K562 (cell line): ENCODE measurements at regions not wholly inside any gene's neighbourhood (a gene's known extent, or its start where the extent isn't known, plus 50 kb on each side); places are given as distances from the start of the nearest gene placed in this dataset.
A peak's percentile ranks its signal among the peaks of the same experiment; 100 is the strongest.

Source experiments
- ATAC-seq: fragments of 200-7000 bp; cut with Tn5 transposase; 3 replicates; pipeline ENCODE4 v1.9.1; 2020; ENCODE audit warnings: moderate library complexity
- BruUV-seq: library from RNA; stranded (reverse); fragments of 400-500 nt; replicated peaks from 2 replicates; lab custom pipeline; 2021; lab: Mats Ljungman, UMichigan
- CTCF ChIA-PET: fragments of 300-600 bp; formaldehyde crosslinking; extraction: SDS; loops from one replicate; lab custom pipeline; 2021; ENCODE audit warnings: low intra/inter-chr PET ratio; lab: Yijun Ruan, JAX
- POLR2A ChIA-PET: fragments of 300-600, 350-650 bp; sonication (Branson Sonifier 250); formaldehyde crosslinking; extraction: SDS; loops from one replicate; lab custom pipeline; 2021; ENCODE audit warnings: antibody characterized with exemption, inconsistent platforms; lab: Yijun Ruan, JAX
- DNase-seq, 4 experiments: peaks; one replicate each; pipeline versions ENCODE4 v3.0.0 to v3.0.0-alpha.2; 2011 to 2018; ENCODE audit warnings: low spot score in 3 of 4, mixed read lengths in 3 of 4; ENCODE audit errors: extremely low read depth in 1 of 4
- FAIRE-seq: peaks from 2 replicates; lab custom pipeline; 2011; peaks lifted over from hg19 to GRCh38; lab: Jason Lieb, UNC
- H2AFZ ChIP-seq: 2 replicates; pipeline ENCODE4 v1.6.0; 2011; ENCODE audit warnings: low read depth, low read length, control low read depth, inconsistent platforms
- H3K27ac ChIP-seq: fragments of 200-600 bp; 3 replicates; pipeline ENCODE4 v1.8.0; 2011; ENCODE audit warnings: low read depth, mild to moderate bottlenecking, control low read depth, inconsistent platforms, low read length, moderate library complexity, mixed read lengths; ENCODE audit errors: extremely low read depth
- H3K27me3 ChIP-seq, 2 experiments: fragments of 300-600 bp in 1 of 2; 2 replicates in 1 of 2; 3 replicates in 1 of 2; pipeline versions ENCODE4 v1.6.0 to v1.8.0; 2011; ENCODE audit warnings: inconsistent platforms in 2 of 2, low read length in 2 of 2, mild to moderate bottlenecking in 1 of 2, mixed read lengths in 1 of 2, moderate library complexity in 1 of 2; ENCODE audit not compliant: control insufficient read depth in 2 of 2, insufficient read depth in 2 of 2
- H3K36me3 ChIP-seq: fragments of 300-600 bp; 3 replicates; pipeline ENCODE4 v1.8.0; 2011; ENCODE audit warnings: mild to moderate bottlenecking, low read length, inconsistent platforms; ENCODE audit not compliant: control insufficient read depth, insufficient read depth
- H3K4me1 ChIP-seq, 2 experiments: fragments of 200-600 bp in 1 of 2; replicated peaks in 1 of 2; 2 replicates in 1 of 2; 3 replicates in 1 of 2; pipeline versions ENCODE4 v1.5.1 to v1.8.0; 2011; ENCODE audit warnings: inconsistent platforms in 2 of 2, low read length in 2 of 2, mild to moderate bottlenecking in 1 of 2, mixed read lengths in 1 of 2, moderate library complexity in 1 of 2; ENCODE audit not compliant: control insufficient read depth in 2 of 2, insufficient read depth in 2 of 2
- H3K4me2 ChIP-seq: 2 replicates; pipeline ENCODE4 v1.6.1; 2011; ENCODE audit warnings: low read length, control low read depth, inconsistent platforms, mixed read lengths; ENCODE audit not compliant: insufficient read depth
- H3K4me3 ChIP-seq: fragments of 200-600 bp; sonication (generic), shearing (Covaris generic); 2 replicates; pipeline ENCODE4 v1.5.1; 2016; ENCODE audit warnings: control low read depth, inconsistent platforms
- H3K79me2 ChIP-seq: fragments of 200-600 bp; 3 replicates; pipeline ENCODE4 v1.8.0; 2011; ENCODE audit warnings: low read length, inconsistent platforms; ENCODE audit not compliant: control insufficient read depth, insufficient read depth
- H3K9ac ChIP-seq, 2 experiments: 2 replicates each; pipeline versions ENCODE4 v1.6.0 to v1.6.1; 2011; ENCODE audit warnings: low read depth in 2 of 2, low read length in 2 of 2, control low read depth in 1 of 2, inconsistent platforms in 1 of 2, mild to moderate bottlenecking in 1 of 2, mixed read lengths in 1 of 2; ENCODE audit not compliant: insufficient read depth in 1 of 2
- H3K9me1 ChIP-seq: one replicate; pipeline ENCODE4 v1.6.0; 2011; ENCODE audit warnings: inconsistent platforms, mild to moderate bottlenecking, low read length, moderate library complexity; ENCODE audit not compliant: control insufficient read depth, insufficient read depth
- H3K9me3 ChIP-seq: replicated peaks from 2 replicates; pipeline ENCODE4 v1.5.1; 2011; ENCODE audit warnings: low read depth, low read length, inconsistent platforms; ENCODE audit not compliant: control insufficient read depth, insufficient read depth
- H4K20me1 ChIP-seq: replicated peaks from 2 replicates; pipeline ENCODE4 v1.6.1; 2011; ENCODE audit warnings: low read length, inconsistent platforms, mixed read lengths; ENCODE audit not compliant: control insufficient read depth, insufficient read depth
- CBFA2T3 ChIP-seq: fragments of 450-650 bp; IDR thresholded peaks from 2 replicates; pipeline ENCODE4 v1.6.1; 2017
- CHAMP1 ChIP-seq: fragments of 450-650 bp; IDR thresholded peaks from 2 replicates; pipeline ENCODE4 v1.6.1; 2016; ENCODE audit warnings: mild to moderate bottlenecking
- HIVEP1 ChIP-seq: fragments of 250-450 bp; sonication (Bioruptor Pico); IDR thresholded peaks from 2 replicates; pipeline ENCODE4 v1.4.0; 2020; ENCODE audit warnings: mild to moderate bottlenecking
- HNRNPK ChIP-seq: fragments of 200-400 bp; formaldehyde crosslinking; IDR thresholded peaks from one replicate; pipeline ENCODE4 v1.6.1; 2018; ENCODE audit warnings: mild to moderate bottlenecking, low read depth, low read length; ENCODE audit not compliant: poor library complexity, severe bottlenecking
- IFI16 ChIP-seq: fragments of 250-450 bp; sonication (Bioruptor Pico); IDR thresholded peaks from 2 replicates; pipeline ENCODE4 v2.1.2; 2022; ENCODE audit warnings: mild to moderate bottlenecking, inconsistent platforms
- MLX ChIP-seq, 2 experiments: fragments of 450-650 bp in 1 of 2; sonication (generic) in 1 of 2; formaldehyde crosslinking; conservative IDR thresholded peaks; 2 replicates each; pipeline versions ENCODE4 v1.4.0 to v1.8.1; 2020 to 2022; ENCODE audit warnings: mild to moderate bottlenecking in 1 of 2, missing genetic modification reagents in 1 of 2
- MYC ChIP-seq, 2 experiments: fragments of 250-450 bp in 1 of 2; sonication (Bioruptor Pico) in 1 of 2; IDR thresholded peaks; 2 replicates each; pipeline versions ENCODE4 v1.5.1 to v1.6.1; 2012 to 2021; ENCODE audit warnings: low read depth in 2 of 2, borderline replicate concordance in 1 of 2, improper control_type of control experiment in 1 of 2, low read length in 1 of 2, mild to moderate bottlenecking in 1 of 2, moderate library complexity in 1 of 2
- NKRF ChIP-seq: fragments of 450-650 bp; IDR thresholded peaks from 2 replicates; pipeline ENCODE4 v1.6.1; 2016; ENCODE audit warnings: borderline replicate concordance
- NR4A1 ChIP-seq, 2 experiments: fragments of 250-450 bp in 1 of 2; fragments of 450-650 bp in 1 of 2; sonication (Bioruptor Pico) in 1 of 2; IDR thresholded peaks; 2 replicates each; pipeline versions ENCODE4 v1.4.0 to v1.6.1; 2016 to 2020; ENCODE audit warnings: mild to moderate bottlenecking in 2 of 2, missing compliant biosample characterization in 1 of 2, missing genetic modification characterization in 1 of 2, moderate library complexity in 1 of 2
- RFX1 ChIP-seq: fragments of 450-650 bp; IDR thresholded peaks from 2 replicates; pipeline ENCODE4 v1.6.1; 2016; ENCODE audit warnings: mild to moderate bottlenecking, moderate library complexity
- TOE1 ChIP-seq, 2 experiments: fragments of 450-650 bp in 1 of 2; sonication (generic) in 1 of 2; formaldehyde crosslinking in 1 of 2; IDR thresholded peaks; 2 replicates each; pipeline versions ENCODE4 v1.7.1 to v1.8.0; 2016 to 2022; ENCODE audit warnings: borderline replicate concordance in 2 of 2, mild to moderate bottlenecking in 2 of 2, antibody characterized with exemption in 1 of 2, inconsistent platforms in 1 of 2, low read depth in 1 of 2, missing genetic modification reagents in 1 of 2, moderate library complexity in 1 of 2
- ZNF507 ChIP-seq: conservative IDR thresholded peaks from 2 replicates; pipeline ENCODE4 v1.6.1; 2017; ENCODE audit warnings: missing genetic modification characterization, missing compliant biosample characterization
- ZNF644 ChIP-seq: fragments of 200-800 bp; sonication (Bioruptor generic); IDR thresholded peaks from 2 replicates; pipeline ENCODE4 v1.6.1; 2016; ENCODE audit warnings: low read depth, missing genetic modification characterization, missing compliant biosample characterization
- ZNF696 ChIP-seq: fragments of 250-450 bp; sonication (Bioruptor Pico); conservative IDR thresholded peaks from 2 replicates; pipeline ENCODE4 v1.4.0; 2020; ENCODE audit warnings: mild to moderate bottlenecking, moderate library complexity
- ZNF75A ChIP-seq: fragments of 450-650 bp; formaldehyde crosslinking; IDR thresholded peaks from 2 replicates; pipeline ENCODE4 v1.4.0; 2020; ENCODE audit warnings: mild to moderate bottlenecking
- WGBS: fragments of 100-300 bp; shearing (Covaris generic); methylation state at CpG from one replicate; pipeline ENCODE4 v1.1.6; 2016; ENCODE audit warnings: low coverage, mixed read lengths; ENCODE audit not compliant: insufficient coverage; ENCODE audit errors: missing lambda C conversion rate; 5-methylcytosine and 5-hydroxymethylcytosine counted together
- in situ Hi-C: fragments of 300-500 bp; cut with MboI; formaldehyde crosslinking; loops from 4 replicates; pipeline ENCODE4 v1.15.0; 2018; ENCODE audit warnings: inconsistent platforms, mixed read lengths
- intact Hi-C: fragments of 100-400 bp; cut with micrococcal nuclease; formaldehyde crosslinking; loops from 2 replicates; pipeline ENCODE4 v1.14.2; 2022
- TF ChIP-seq, protein P1 (sequence below): conservative IDR thresholded peaks from 2 replicates; pipeline ENCODE4 v1.6.1; 2011; ENCODE audit warnings: low read depth, mild to moderate bottlenecking, low read length; ENCODE audit not compliant: control insufficient read depth

DNA sequence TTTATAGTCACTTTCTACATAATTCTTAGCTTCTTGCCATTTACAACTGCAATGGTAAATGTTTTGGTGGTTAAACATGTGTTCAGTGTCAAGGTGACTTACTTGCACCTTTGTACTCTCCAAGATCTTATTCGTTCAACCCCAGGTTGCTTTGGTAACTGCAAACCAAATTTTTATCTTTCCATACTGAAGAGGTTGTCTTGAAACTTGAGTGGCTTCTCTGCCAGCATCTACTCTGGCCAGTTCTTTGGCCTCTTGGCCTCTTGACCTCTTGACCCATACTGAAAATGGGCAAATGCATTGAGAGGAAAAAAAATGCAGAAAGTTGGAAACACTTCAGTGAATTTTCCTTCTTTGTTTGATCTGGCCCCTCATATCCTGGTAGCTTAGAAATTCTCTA, 88.0 kb upstream of the LRRC7 start:
- peak; percentile 58 for ATAC-seq
- Histone ChIP-seq H3K9me3 (no peaks in the 10 kb centered on the region), H3K27me3 (no peaks in the 10 kb centered on the region), H3K4me1 (peaks cover 0 to 8% of the 10 kb centered on the region in 2 experiments; a peak in 2 of 5 replicates), H3K9ac (no peak overlapping the region), H3K4me3 (no peak overlapping the region), H3K9me1 (no peaks in the 10 kb centered on the region), H4K20me1 (no peaks in the 10 kb centered on the region), H2AFZ (no peak overlapping the region), H3K4me2 (no peak overlapping the region), H3K36me3 (no peaks in the 10 kb centered on the region), H3K27ac (no peak overlapping the region), H3K79me2 (no peaks in the 10 kb centered on the region)
- intact Hi-C loops, result no loop called here
- 6% methylated on average over 1 of the region's 1 CpG for WGBS
- TF ChIP-seq TOE1 (IDR thresholded peaks at IDR 0.05; ENCODE audit: borderline replicate concordance) (no peak), TOE1 (CRISPR knock-in tag; IDR thresholded peaks at IDR 0.05; ENCODE audit: borderline replicate concordance, low read depth) (no peak), RFX1 (peak; percentile 59), HNRNPK (no peak), ZNF507 (tag) (no peak), ZNF696 (CRISPR knock-in tag) (no peak), CHAMP1 (0 out of 2 replicates have a peak, but pooled peaks have one; percentile 46), NR4A1 (CRISPR knock-in tag; IDR thresholded peaks at IDR 0.05) (no peak), NR4A1 (tag; IDR thresholded peaks at IDR 0.05) (no peak), NKRF (no peak), IFI16 (no peak), CBFA2T3 (peak; percentile 59), ZNF644 (tag) (no peak), ZNF75A (CRISPR knock-in tag) (no peak), MYC (IDR thresholded peaks at IDR 0.05; ENCODE audit: low read depth, low read length) (no peak), MYC (CRISPR knock-in tag; IDR thresholded peaks at IDR 0.05; ENCODE audit: borderline replicate concordance, low read depth) (no peak), HIVEP1 (CRISPR knock-in tag) (no peak), MLX (CRISPR knock-in tag; conservative IDR thresholded peaks at IDR 0.05) (no peak)
- TF ChIP-seq, protein P1, sequence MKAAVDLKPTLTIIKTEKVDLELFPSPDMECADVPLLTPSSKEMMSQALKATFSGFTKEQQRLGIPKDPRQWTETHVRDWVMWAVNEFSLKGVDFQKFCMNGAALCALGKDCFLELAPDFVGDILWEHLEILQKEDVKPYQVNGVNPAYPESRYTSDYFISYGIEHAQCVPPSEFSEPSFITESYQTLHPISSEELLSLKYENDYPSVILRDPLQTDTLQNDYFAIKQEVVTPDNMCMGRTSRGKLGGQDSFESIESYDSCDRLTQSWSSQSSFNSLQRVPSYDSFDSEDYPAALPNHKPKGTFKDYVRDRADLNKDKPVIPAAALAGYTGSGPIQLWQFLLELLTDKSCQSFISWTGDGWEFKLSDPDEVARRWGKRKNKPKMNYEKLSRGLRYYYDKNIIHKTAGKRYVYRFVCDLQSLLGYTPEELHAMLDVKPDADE, result no peak
- ChIA-PET CTCF (no interaction called here), POLR2A (no interaction called here)
- in situ Hi-C loops, result no loop called here
- peak; percentile 91 for FAIRE-seq
- DNase-seq, result peak; percentile 12 to 76 (median 26)
- no TSS peak for BruUV-seq
